ENCODE measurements at regions not wholly inside any gene's neighbourhood (a gene's known extent, or its start where the extent isn't known, plus 50 kb on each side); places are given as distances from the start of the nearest gene placed in this dataset.

DNA sequence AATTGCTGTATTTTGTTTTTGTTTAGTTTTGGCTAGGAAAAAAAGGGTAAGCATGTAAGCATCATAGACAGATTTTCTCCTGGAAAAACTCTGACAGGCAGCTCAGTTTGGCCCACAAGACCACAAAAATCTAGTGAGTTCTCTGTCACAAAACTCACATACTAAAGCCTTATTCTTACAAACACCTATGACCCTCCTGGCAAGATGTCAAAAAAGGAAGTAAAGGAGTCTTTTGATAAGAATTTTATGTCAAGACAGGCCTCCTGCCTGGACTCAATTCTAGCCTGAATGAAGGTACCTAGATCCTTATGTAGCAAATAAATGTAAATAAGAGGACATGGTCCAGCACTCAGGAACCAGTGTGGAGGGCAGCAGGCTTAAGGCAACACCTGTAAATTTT lies 668.3 kb upstream of the ZNF385D start:
- Histone ChIP-seq H3K23me2 (ENCODE audit: insufficient read length, low read depth, low read length, poor library complexity, severe bottlenecking) (no peaks in the 10 kb centered on the region), H3K9ac (ENCODE audit: extremely low read depth, insufficient read length, low read length) (no peak overlapping the region), H3K56ac (ENCODE audit: insufficient read length, low read depth, low read length) (no peak overlapping the region), H3K9me3 (ENCODE audit: control insufficient read depth, low read depth, low read length) (peaks cover 5% of the 10 kb centered on the region), H2AFZ (ENCODE audit: low read length) (no peak overlapping the region), H3K23ac (ENCODE audit: insufficient read length, low read depth, low read length) (no peak overlapping the region), H4K5ac (ENCODE audit: insufficient read length, low read depth, low read length) (no peak overlapping the region), H3K27ac (ENCODE audit: insufficient read length, low read depth, low read length) (no peak overlapping the region), H3K18ac (ENCODE audit: insufficient read length, low read depth, low read length) (no peak overlapping the region), H4K20me1 (ENCODE audit: control insufficient read depth, insufficient read depth, insufficient read length) (no peaks in the 10 kb centered on the region), H2AK5ac (ENCODE audit: insufficient read length, low read length) (no peak overlapping the region), H3K4ac (ENCODE audit: low read depth, low read length) (no peak overlapping the region), H3K4me2 (ENCODE audit: insufficient read depth, insufficient read length, low read length) (no peak overlapping the region), H4K8ac (replicated peaks; ENCODE audit: insufficient read length, low read depth, low read length) (no peak overlapping the region), H2BK20ac (ENCODE audit: low read depth, low read length, poor library complexity, severe bottlenecking) (no peak overlapping the region), H4K91ac (ENCODE audit: insufficient read length, low read depth, low read length) (no peak overlapping the region), H2BK12ac (ENCODE audit: insufficient read length, low read depth, low read length) (no peak overlapping the region), H3T11ph (ENCODE audit: low read length) (no peak overlapping the region), H3K27me3 (ENCODE audit: insufficient read depth, low read length) (no peaks in the 10 kb centered on the region), H2BK120ac (ENCODE audit: low read depth, low read length, poor library complexity, severe bottlenecking) (no peak overlapping the region), H2BK5ac (ENCODE audit: insufficient read length, low read length) (no peak overlapping the region), H2BK15ac (ENCODE audit: low read depth, low read length) (no peak overlapping the region), H3K79me2 (ENCODE audit: insufficient read depth, low read length) (no peaks in the 10 kb centered on the region), H3K79me1 (ENCODE audit: insufficient read depth, low read depth, low read length, poor library complexity, severe bottlenecking) (no peaks in the 10 kb centered on the region), H3K4me1 (ENCODE audit: insufficient read depth, low read length) (no peaks in the 10 kb centered on the region), H3K14ac (ENCODE audit: insufficient read depth, low read length) (no peak overlapping the region)
- Mint-ChIP-seq H3K27me3 (ENCODE audit: low read depth) (no peaks in the 10 kb centered on the region), H3K9me3 (peaks cover 15 to 16% of the 10 kb centered on the region in 2 experiments), H3K36me3 (ENCODE audit: insufficient read depth in 1 of 3, low read depth in 3 of 3) (peaks cover 0 to 14% (median 0%) of the 10 kb centered on the region in 3 experiments; a peak in 4 of 7 replicates), H3K4me3 (no peak overlapping the region), H3K4me1 (no peaks in the 10 kb centered on the region), H3K27ac (no peak overlapping the region)
- DNase-seq, result no peak
- TF ChIP-seq, protein P1, sequence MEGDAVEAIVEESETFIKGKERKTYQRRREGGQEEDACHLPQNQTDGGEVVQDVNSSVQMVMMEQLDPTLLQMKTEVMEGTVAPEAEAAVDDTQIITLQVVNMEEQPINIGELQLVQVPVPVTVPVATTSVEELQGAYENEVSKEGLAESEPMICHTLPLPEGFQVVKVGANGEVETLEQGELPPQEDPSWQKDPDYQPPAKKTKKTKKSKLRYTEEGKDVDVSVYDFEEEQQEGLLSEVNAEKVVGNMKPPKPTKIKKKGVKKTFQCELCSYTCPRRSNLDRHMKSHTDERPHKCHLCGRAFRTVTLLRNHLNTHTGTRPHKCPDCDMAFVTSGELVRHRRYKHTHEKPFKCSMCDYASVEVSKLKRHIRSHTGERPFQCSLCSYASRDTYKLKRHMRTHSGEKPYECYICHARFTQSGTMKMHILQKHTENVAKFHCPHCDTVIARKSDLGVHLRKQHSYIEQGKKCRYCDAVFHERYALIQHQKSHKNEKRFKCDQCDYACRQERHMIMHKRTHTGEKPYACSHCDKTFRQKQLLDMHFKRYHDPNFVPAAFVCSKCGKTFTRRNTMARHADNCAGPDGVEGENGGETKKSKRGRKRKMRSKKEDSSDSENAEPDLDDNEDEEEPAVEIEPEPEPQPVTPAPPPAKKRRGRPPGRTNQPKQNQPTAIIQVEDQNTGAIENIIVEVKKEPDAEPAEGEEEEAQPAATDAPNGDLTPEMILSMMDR (conservative IDR thresholded peaks at IDR 0.05), result no peak
